SK-N-DZ (cell line): ENCODE measurements at regions not wholly inside any gene's neighbourhood (a gene's known extent, or its start where the extent isn't known, plus 50 kb on each side); places are given as distances from the start of the nearest gene placed in this dataset.
"Not testable (repeated sequence)": the region's sequence is repeated elsewhere in the genome, so short reads cannot be mapped to it uniquely, and the experiment has no call there.

ENCODE experiments used
- DNase-seq: peaks from one replicate; pipeline ENCODE4 v3.0.0-alpha.2; 2015; ENCODE audit warnings: low spot score

DNA sequence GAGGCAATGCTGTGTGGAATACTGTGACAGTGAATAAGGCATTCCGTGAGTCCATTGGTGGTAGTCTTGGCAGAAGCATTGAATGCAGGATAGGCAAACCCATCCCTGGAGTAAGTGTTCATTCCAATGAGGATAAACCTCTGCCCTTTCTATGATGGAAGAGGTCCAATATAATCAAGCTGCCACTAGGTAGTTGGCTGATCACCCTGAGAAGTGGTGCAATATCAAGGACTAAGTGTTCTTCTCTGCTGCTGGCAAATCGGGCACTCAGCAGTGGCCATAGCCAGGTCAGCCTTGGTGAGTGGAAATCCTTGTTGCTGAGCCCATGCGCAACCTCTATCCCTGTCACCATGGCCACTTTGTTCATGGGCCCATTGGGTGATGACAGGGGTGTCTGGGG, 70.1 kb downstream of the FBXO4 start:
- no peak for DNase-seq

DNA sequence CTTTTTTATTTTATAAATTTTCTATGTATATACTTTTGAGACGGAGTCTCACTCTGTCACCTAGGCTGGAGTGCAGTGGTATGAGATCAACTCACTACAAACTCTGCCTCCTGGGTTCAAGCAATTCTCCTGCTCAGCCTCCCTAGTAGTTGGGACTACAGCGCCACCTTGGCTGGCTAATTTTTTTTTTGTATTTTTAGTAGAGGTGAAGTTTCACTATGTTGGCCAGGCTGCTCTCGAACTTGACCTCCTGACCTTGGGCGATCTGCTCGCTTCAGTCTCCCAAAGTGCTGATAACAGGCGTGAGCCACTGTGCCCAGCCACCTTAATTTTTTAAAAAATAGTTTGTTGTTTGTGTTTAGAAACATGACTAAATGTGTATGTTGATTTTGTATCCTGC, 76.6 kb downstream of the FBXO4 start:
- DNase-seq, result no peak

GRCh38 chr5:42003852-42004251, 78.8 kb downstream of the FBXO4 start:
- not testable (repeated sequence) for DNase-seq

DNA sequence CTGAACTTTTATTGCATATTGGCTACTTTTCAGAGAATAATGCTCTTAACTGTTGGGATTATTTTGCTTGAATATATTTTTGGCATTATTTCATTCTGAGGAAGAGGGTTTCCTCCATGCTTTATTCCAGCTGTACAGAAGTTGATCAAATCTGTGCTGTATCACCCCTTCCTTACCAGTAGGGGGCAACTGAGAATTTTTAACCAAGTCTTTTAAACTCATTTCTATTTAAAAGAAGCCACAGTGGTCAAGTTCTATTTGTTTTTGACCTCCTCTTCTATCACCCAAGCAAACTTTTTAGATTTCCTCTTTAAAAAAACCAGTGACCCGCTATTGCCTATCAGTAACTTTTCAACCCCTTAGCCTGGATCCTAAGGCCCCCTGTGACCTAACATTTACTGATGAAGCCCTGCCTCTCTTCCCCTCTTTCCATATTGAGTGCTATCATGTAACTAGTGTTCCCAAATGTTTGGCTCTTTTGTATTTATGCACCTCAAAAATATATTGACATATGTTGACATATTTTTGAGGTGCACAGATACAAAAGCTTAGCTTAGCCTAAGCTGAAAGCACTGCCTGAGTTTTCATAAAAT, 80.6 kb downstream of the FBXO4 start:
- DNase-seq, result no peak

DNA sequence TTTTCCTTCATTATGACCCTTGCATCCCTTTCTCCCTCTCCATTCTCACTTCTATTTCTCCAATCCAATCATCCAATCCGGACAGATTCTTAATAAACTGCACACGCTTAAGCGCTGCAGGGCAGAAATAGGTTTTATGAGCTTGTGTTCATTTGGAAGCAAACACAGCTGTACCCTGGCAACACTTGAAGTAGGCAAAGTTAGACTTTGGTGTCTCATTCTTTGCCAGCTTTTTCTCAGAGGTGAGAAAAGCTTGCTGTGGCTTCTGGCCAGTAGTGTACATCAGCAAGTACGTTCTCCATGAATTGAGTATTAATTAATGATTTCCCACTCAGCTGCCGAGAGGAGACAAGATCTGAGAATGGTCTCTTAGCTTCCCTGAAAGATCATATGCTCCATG, 88.5 kb downstream of the FBXO4 start:
- no peak for DNase-seq

DNA sequence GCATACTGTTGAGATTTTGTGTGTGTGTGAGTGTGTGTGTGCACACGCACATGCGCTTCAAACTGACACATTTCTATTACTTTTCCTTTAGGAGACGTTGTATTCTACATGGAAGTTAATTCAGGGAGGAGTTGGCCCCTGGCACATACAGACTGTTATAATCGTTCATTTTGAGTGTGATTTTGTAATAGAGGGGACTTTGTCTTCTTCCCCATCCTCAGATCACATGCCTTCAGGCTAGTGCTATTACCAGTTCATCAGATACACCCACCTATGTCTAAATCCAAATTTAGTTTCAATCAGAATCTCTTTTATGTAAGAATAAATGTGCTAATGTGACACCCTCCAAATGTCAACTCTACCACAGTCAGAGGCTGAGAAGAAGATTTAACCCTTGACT, 90.2 kb downstream of the FBXO4 start:
- no peak for DNase-seq

- DNase-seq, result no peak
Observed at GRCh38 chr5:42015681-42016080, 90.6 kb downstream of the FBXO4 start.

DNA sequence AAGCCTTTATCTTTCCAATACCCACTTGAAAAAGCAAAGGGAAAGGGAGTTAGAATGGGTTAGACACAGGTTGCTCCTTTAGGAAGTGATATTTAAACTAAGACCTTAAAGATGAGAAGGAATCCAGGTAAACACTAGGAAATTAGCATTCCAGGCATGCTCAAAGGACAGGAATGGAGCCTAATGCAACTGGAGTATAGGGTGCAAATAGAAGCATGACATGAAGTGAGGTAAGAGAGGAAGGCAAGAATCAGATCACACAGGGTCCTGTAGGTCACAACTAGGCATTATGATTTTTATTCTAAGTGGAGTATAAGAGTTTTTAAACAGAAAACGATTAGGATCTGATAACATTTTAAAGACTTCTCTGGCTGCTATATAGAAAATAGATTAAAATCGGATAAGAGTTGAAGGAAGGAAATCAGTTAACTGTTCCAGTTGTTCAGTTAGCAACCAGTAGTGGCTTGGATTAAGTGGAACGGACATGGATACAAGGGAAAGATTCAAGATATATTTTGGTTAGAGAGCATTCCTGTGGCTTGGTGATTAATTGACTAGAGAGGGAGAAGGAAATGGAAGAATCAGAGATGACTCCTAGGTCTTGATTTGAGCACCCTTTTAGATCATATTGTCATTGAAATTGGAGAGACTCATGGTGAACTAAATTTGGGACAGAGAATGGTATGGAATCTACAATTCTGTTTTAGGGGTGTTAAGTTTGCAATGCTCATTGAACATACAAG, 95.9 kb downstream of the FBXO4 start:
- no peak for DNase-seq

DNA sequence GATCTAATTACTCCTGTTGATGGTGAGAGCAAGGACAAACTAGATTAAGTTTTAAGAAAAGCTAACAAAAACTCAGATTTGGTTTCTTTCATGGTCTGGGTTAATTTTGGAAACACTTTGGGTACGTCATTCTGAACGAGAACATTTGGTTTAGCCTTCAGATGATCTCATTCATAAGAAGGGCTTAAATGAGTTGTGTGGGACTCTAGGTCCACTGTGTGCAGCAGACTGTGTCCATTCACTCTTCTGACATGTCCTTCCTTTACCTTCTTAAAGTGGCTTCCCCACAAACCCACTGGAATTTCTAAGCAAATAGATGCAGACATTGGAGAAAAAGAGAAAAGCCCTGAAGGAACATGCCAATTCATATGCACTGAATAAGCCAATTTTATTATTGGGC, 96.8 kb downstream of the FBXO4 start:
- DNase-seq, result no peak

- no peak for DNase-seq
Observed at GRCh38 chr5:42022383-42022972, 97.4 kb downstream of the FBXO4 start.

DNA sequence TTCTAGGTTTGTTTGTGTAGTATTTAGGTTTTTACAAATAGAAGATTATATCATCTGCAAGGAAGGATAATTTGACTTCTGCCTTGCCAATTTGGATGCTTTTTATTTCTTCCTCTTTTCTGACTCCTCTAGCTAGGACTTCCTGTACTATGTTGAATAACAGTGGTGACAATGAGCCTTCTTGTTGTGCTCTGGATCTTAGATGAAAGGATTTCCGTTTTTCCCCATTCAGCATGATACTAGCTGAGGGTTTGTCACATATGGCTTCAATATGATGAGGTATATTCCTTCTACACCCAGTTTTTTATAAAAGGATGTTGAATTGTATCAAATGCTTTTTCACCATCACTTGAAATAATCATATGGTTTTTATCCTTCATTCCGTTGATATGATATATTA, 101.4 kb downstream of the FBXO4 start:
- no peak for DNase-seq

GRCh38 chr5:42032137-42032536, 107.1 kb downstream of the FBXO4 start:
- DNase-seq, result no peak

- no peak for DNase-seq
Observed at GRCh38 chr5:42035526-42035925, 110.4 kb downstream of the FBXO4 start.

GRCh38 chr5:42036379-42036778, 111.3 kb downstream of the FBXO4 start:
- DNase-seq, result no peak

DNA sequence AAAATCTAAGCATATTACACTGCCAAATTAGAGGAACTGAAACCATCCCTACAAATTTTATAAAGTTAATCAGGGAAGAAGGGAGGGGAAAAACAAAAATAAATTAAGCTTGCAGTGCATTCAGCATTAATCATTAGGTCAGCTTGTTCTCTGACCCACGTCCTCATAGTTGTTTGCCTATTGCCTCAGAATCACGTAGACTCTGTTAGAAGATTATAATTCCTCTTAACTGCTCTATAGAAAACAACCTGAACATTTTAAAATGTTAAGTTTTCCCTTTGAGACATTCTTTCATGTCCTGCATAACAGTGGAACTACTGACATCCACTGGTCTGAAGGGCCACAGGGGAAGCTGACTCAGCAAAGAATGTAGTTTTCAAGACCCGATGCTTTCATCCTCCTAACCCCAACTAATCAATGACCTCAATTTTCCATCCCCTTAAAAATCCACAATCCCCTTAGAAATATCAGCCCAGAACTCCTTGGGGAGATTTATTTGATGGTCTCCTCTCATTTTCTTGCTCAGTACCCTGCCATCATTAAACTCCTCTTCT, 112.4 kb downstream of the FBXO4 start:
- DNase-seq, result no peak

DNA sequence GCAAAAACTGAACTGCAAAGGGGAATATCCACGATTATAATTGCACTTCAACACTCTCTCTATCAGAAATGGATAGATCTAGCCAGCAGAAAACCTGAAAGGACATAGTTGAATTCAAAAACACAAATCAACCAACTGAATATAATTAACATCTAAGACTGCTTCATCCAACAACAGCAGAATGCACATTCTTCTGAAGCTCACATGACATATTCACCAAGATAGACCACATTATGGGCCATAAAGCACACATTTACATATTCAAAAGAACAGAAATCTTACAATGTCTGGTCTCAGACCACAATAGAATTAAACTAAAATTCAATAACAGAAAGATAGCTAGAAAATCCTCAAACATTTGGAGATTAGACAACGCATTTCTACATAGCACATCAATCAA, 118.3 kb downstream of the FBXO4 start:
- DNase-seq, result no peak

DNA sequence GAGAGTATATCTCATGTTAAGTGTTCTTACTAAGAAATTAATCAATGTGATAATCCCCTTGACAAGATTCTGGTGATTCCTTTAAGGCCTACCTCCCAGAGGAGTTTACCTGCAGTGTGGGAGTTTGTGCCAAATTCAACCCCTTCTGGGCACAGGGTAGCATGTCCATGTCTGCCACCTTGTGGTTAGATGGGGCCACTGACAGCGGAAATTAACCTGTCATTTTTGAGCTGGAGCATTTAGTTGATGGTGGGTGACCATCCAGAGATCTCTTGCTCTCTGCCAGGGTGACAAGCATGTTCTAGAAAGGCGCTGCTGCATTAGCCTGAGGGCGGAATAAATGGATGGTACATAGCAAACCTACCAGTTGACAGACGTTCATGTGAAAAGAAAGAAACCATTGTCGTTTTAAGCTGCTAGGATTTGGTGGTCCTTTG, 132.2 kb downstream of the FBXO4 start:
- peak; percentile 44 for DNase-seq

DNA sequence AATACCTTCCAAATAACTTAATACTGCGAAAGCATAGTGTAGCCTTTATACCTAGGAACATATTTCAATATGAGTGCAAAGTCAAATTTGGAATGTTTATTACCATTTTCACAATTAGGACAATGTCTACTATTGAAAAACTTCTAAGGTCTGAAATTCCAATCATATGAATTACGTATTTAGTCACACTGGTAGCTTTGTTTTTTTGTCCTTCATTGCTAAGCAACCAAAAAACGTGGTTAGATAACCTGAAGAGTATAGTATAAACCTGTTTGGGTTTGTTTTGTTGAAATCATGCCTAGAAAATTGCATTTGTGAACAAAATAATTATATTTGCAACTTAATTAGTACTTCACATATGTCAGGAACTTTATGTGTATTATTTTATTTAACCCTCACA, 134.2 kb downstream of the FBXO4 start:
- no peak for DNase-seq

DNA sequence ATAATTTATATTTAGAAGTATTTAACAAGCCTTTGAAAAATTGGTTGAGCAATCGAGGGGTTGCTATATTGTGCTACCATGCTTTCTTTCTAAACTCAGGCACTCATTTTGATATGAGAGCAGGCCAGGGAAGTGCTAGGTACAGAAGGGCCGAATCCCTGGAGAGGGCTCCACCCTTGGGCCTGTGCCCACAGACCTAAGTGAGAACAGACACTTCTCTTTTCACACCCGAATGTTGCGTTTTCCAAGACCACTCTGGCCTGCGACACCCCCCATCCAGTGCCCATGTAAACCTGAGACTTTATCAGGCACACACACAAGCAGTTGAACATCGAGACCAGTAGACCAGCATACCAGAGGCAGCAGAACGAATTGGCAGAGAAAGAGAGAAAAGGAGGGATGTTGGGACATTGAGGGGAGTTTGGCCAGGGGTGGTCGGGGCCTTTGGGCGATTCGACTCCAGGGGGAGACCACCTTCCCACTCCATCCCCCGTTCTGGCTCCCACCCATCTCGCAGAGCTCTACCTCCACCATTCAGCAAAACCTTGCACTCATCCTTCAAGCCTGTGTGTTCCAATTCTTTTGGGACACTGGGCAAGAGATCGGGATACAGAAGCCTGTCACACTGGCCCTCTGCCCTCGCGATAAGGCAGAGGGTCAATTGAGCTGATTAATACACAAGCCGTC, 134.8 kb downstream of the FBXO4 start:
- DNase-seq, result no peak

GRCh38 chr5:42061121-42061520, 136.0 kb downstream of the FBXO4 start:
- DNase-seq, result no peak

- DNase-seq, result no peak
Observed at GRCh38 chr5:42064821-42065220, 139.7 kb downstream of the FBXO4 start.

GRCh38 chr5:42066131-42066530, 141.1 kb downstream of the FBXO4 start:
- no peak for DNase-seq
